ENCODE measurements at regions not wholly inside any gene's neighbourhood (a gene's known extent, or its start where the extent isn't known, plus 50 kb on each side); places are given as distances from the start of the nearest gene placed in this dataset.

GRCh38 chr14:101639241-101639833, 78.0 kb downstream of the DIO3 start:
- H3K27me3 ChIP-seq (ENCODE audit: insufficient read depth, low read depth), result no peaks in the 10 kb centered on the region
- no peak overlapping the region for H3K4me2 ChIP-seq

GRCh38 chr14:101643651-101644050, 82.4 kb downstream of the DIO3 start:
- Histone ChIP-seq H3K9ac (no peak overlapping the region), H4K20me1 (ENCODE audit: insufficient read depth) (no peaks in the 10 kb centered on the region), H3K27ac (no peak overlapping the region), H3K4me2 (no peak overlapping the region), H3K36me3 (ENCODE audit: insufficient read depth) (no peaks in the 10 kb centered on the region), H3K4me3 (IDR thresholded peaks at IDR 0.05; ENCODE audit: insufficient read depth, low read depth, low read length) (no peak overlapping the region), H3K4me1 (ENCODE audit: low read depth, poor library complexity, severe bottlenecking) (no peaks in the 10 kb centered on the region), H2AFZ (ENCODE audit: low read depth) (no peak overlapping the region), H3K27me3 (ENCODE audit: insufficient read depth, low read depth) (no peaks in the 10 kb centered on the region), H3K79me2 (ENCODE audit: insufficient read depth, low read depth) (no peaks in the 10 kb centered on the region)
- no peak for TF ChIP-seq CTCF (conservative IDR thresholded peaks at IDR 0.05; ENCODE audit: low read depth, low read length)

More at GRCh38 chr14:101639241-101639833, 78.0 kb downstream of the DIO3 start:
- H3K79me2 ChIP-seq (ENCODE audit: insufficient read depth, low read depth), result no peaks in the 10 kb centered on the region
- H4K20me1 ChIP-seq (ENCODE audit: insufficient read depth), result no peaks in the 10 kb centered on the region
- no peak overlapping the region for H3K27ac ChIP-seq
- no peaks in the 10 kb centered on the region for H3K4me1 ChIP-seq (ENCODE audit: low read depth, poor library complexity, severe bottlenecking)
- no peak overlapping the region for H3K9ac ChIP-seq
- no peaks in the 10 kb centered on the region for H3K36me3 ChIP-seq (ENCODE audit: insufficient read depth)
- no peak overlapping the region for H3K4me3 ChIP-seq (IDR thresholded peaks at IDR 0.05; ENCODE audit: insufficient read depth, low read depth, low read length)
- no peak overlapping the region for H2AFZ ChIP-seq (ENCODE audit: low read depth)
- TF ChIP-seq CTCF (conservative IDR thresholded peaks at IDR 0.05; ENCODE audit: low read depth, low read length), result no peak

- H3K79me2 ChIP-seq (ENCODE audit: insufficient read depth, low read depth), result no peaks in the 10 kb centered on the region
- no peak overlapping the region for H2AFZ ChIP-seq (ENCODE audit: low read depth)
- H3K27ac ChIP-seq, result no peak overlapping the region
- H3K9ac ChIP-seq, result no peak overlapping the region
- no peaks in the 10 kb centered on the region for H4K20me1 ChIP-seq (ENCODE audit: insufficient read depth)
- no peaks in the 10 kb centered on the region for H3K36me3 ChIP-seq (ENCODE audit: insufficient read depth)
- no peaks in the 10 kb centered on the region for H3K27me3 ChIP-seq (ENCODE audit: insufficient read depth, low read depth)
- H3K4me2 ChIP-seq, result no peak overlapping the region
- H3K4me1 ChIP-seq (ENCODE audit: low read depth, poor library complexity, severe bottlenecking), result peaks cover 16% of the 10 kb centered on the region
- TF ChIP-seq CTCF (conservative IDR thresholded peaks at IDR 0.05; ENCODE audit: low read depth, low read length), result no peak
- H3K4me3 ChIP-seq (IDR thresholded peaks at IDR 0.05; ENCODE audit: insufficient read depth, low read depth, low read length), result no peak overlapping the region
Measured at GRCh38 chr14:101654051-101654450, 92.8 kb downstream of the DIO3 start.

GRCh38 chr14:101657372-101657771, 96.1 kb downstream of the DIO3 start:
- Histone ChIP-seq H3K4me3 (IDR thresholded peaks at IDR 0.05; ENCODE audit: insufficient read depth, low read depth, low read length) (no peak overlapping the region), H3K36me3 (ENCODE audit: insufficient read depth) (no peaks in the 10 kb centered on the region), H2AFZ (ENCODE audit: low read depth) (no peak overlapping the region), H3K4me1 (ENCODE audit: low read depth, poor library complexity, severe bottlenecking) (peaks cover 16% of the 10 kb centered on the region), H3K9ac (no peak overlapping the region), H3K27ac (no peak overlapping the region), H4K20me1 (ENCODE audit: insufficient read depth) (no peaks in the 10 kb centered on the region), H3K4me2 (no peak overlapping the region), H3K27me3 (ENCODE audit: insufficient read depth, low read depth) (no peaks in the 10 kb centered on the region), H3K79me2 (ENCODE audit: insufficient read depth, low read depth) (no peaks in the 10 kb centered on the region)
- TF ChIP-seq CTCF (conservative IDR thresholded peaks at IDR 0.05; ENCODE audit: low read depth, low read length), result no peak
